Thyroid gland (tissue), 4 donors: ENCODE measurements at regions not wholly inside any gene's neighbourhood (a gene's known extent, or its start where the extent isn't known, plus 50 kb on each side); places are given as distances from the start of the nearest gene placed in this dataset.

Source experiments
- DNase-seq, 2 donors: peaks; one replicate each; pipeline ENCODE4 v3.0.0-alpha.2; 2019
- H3K27ac ChIP-seq, 3 donors: fragments of 200-600 bp; sonication (generic); 1 replicate in 2 of 3; 2 replicates in 1 of 3; pipeline ENCODE4 v1.5.1; 2016 to 2019; ENCODE audit warnings: mild to moderate bottlenecking in 1 of 3, moderate library complexity in 1 of 3
- H3K27me3 ChIP-seq: fragments of 200-600 bp; sonication (generic); one replicate; pipeline ENCODE4 v1.5.1; 2019
- H3K36me3 ChIP-seq, 2 donors: fragments of 200-600 bp; sonication (generic); one replicate each; pipeline ENCODE4 v1.5.1; 2016 to 2019
- H3K4me1 ChIP-seq, 2 donors: fragments of 200-600 bp; sonication (generic); one replicate each; pipeline ENCODE4 v1.5.1; 2017 to 2019
- H3K4me3 ChIP-seq, 3 donors: fragments of 200-600 bp; sonication (generic); replicated peaks in 1 of 3; 1 replicate in 2 of 3; 2 replicates in 1 of 3; pipeline ENCODE4 v1.5.1; 2016; ENCODE audit warnings: mild to moderate bottlenecking in 1 of 3
- H3K9me3 ChIP-seq: fragments of 200-600 bp; sonication (generic); one replicate; pipeline ENCODE4 v1.5.1; 2017
- POLR2A ChIP-seq, 2 donors: fragments of 450-650 bp; IDR thresholded peaks; one replicate each; pipeline ENCODE4 v1.6.1; 2017; ENCODE audit warnings: antibody characterized with exemption in 2 of 2, mild to moderate bottlenecking in 2 of 2, moderate library complexity in 1 of 2
- whole genome bisulfite sequencing, 2 donors: methylation state at CpG; one replicate each; pipeline ENCODE4 v1.1.5; 2017; 5-methylcytosine and 5-hydroxymethylcytosine counted together
- intact Hi-C: fragments of 100-400 bp; cut with DNase I; formaldehyde crosslinking; loops from one replicate; pipeline ENCODE4 v1.15.1; 2023
- TF ChIP-seq, protein P1 (sequence below), 6 experiments: fragments of 200-600 bp in 3 of 6; fragments of 450-650 bp in 3 of 6; sonication (generic) in 3 of 6; IDR thresholded peaks; one replicate each; pipeline ENCODE4 v1.5.1; 2016 to 2019; ENCODE audit warnings: antibody characterized with exemption in 6 of 6, mild to moderate bottlenecking in 2 of 6, inconsistent platforms in 1 of 6, moderate library complexity in 1 of 6

DNA sequence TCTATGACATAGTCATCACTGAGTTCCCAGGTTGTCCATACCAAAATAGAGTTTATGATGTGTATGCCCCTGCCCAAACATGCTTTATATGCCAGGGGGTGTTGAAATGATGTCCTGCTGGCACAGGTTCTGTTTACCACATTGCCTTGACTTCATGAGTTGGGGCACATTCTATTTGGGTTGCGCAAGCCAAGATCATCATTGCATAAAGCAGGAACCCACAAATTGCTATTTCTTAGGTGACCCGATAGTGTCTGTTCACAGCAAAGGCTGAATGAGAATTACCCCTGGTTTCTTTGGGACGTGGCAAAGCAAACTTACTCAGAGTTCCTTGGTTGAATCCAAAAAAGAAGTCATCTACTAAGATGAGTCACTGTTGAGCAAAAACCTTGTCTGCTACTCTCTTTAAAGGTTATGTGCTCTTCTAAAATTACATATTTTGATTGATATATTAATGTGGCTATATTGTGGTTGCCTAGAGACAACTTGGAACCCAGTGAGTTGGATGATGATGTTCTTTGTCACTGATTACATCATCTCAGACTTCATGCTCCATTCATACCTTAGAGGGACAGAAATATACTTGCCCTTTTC is 912.6 kb upstream of the SOX9 start:
- intact Hi-C loops = no loop called here
- no peak for TF ChIP-seq POLR2A (IDR thresholded peaks at IDR 0.05)
- TF ChIP-seq, protein P1, sequence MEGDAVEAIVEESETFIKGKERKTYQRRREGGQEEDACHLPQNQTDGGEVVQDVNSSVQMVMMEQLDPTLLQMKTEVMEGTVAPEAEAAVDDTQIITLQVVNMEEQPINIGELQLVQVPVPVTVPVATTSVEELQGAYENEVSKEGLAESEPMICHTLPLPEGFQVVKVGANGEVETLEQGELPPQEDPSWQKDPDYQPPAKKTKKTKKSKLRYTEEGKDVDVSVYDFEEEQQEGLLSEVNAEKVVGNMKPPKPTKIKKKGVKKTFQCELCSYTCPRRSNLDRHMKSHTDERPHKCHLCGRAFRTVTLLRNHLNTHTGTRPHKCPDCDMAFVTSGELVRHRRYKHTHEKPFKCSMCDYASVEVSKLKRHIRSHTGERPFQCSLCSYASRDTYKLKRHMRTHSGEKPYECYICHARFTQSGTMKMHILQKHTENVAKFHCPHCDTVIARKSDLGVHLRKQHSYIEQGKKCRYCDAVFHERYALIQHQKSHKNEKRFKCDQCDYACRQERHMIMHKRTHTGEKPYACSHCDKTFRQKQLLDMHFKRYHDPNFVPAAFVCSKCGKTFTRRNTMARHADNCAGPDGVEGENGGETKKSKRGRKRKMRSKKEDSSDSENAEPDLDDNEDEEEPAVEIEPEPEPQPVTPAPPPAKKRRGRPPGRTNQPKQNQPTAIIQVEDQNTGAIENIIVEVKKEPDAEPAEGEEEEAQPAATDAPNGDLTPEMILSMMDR (IDR thresholded peaks at IDR 0.05) = no peak

DNA sequence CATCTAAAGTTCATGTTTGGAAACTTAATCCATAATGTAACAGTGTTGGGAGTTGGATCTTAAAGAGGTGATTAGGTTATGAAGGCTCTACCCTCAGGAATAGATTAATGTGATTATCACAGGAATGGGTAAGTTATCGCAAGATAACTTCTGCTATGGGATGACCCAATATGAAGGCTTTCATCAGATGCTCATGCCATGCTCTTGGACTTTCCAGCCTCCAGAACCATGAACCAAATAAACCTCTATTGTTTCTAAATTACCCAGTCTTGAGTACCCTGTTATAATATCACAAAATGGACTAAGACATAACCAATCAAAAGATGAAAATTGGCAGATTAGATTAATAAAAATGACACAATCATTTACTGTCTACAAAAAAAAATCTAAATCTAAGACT is 906.9 kb upstream of the SOX9 start:
- no peaks in the 10 kb centered on the region for H3K4me1 ChIP-seq

More for the DNA sequence above, 912.6 kb upstream of the SOX9 start:
- H3K4me3 ChIP-seq = no peak overlapping the region
- H3K27ac ChIP-seq = no peak overlapping the region
- no peak for DNase-seq
- WGBS, 2 donors = 89 to 92% methylated on average over 3 of the region's 3 CpGs
- no peaks in the 10 kb centered on the region for H3K9me3 ChIP-seq
- H3K36me3 ChIP-seq = no peaks in the 10 kb centered on the region
- no peaks in the 10 kb centered on the region for H3K27me3 ChIP-seq
- no peaks in the 10 kb centered on the region for H3K4me1 ChIP-seq

DNA sequence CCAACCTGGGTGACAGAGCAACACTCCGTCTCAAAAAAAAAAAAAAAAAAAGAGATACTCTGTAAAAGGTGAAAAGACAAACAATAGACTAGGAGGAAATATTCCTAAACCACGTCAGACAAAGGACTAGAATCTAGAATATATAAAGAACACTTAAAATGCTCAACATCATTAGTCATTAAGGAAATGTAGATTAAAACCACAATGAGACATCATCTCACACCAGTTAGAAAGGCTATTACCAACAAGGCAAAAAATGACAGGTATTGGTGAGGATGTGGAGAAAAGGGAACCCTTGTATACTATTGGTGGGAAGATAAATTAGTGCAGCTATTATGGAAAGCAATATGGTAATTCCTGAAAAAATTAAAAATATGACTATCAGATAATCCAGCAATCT is 903.1 kb upstream of the SOX9 start:
- TF ChIP-seq, protein P1 (IDR thresholded peaks at IDR 0.05) = no peak
- no peak for TF ChIP-seq POLR2A (IDR thresholded peaks at IDR 0.05)
- WGBS, 2 donors = 89 to 93% methylated on average over 2 of the region's 2 CpGs

More for the DNA sequence above, 906.9 kb upstream of the SOX9 start:
- no peak overlapping the region for H3K27ac ChIP-seq
- no peak for DNase-seq
- H3K27me3 ChIP-seq = no peaks in the 10 kb centered on the region
- TF ChIP-seq POLR2A (IDR thresholded peaks at IDR 0.05) = no peak
- H3K36me3 ChIP-seq = no peaks in the 10 kb centered on the region
- no peaks in the 10 kb centered on the region for H3K9me3 ChIP-seq
- H3K4me3 ChIP-seq = no peak overlapping the region
- WGBS, 2 donors = 92 to 100% methylated on average over 1 of the region's 1 CpG
- intact Hi-C loops = no loop called here

DNA sequence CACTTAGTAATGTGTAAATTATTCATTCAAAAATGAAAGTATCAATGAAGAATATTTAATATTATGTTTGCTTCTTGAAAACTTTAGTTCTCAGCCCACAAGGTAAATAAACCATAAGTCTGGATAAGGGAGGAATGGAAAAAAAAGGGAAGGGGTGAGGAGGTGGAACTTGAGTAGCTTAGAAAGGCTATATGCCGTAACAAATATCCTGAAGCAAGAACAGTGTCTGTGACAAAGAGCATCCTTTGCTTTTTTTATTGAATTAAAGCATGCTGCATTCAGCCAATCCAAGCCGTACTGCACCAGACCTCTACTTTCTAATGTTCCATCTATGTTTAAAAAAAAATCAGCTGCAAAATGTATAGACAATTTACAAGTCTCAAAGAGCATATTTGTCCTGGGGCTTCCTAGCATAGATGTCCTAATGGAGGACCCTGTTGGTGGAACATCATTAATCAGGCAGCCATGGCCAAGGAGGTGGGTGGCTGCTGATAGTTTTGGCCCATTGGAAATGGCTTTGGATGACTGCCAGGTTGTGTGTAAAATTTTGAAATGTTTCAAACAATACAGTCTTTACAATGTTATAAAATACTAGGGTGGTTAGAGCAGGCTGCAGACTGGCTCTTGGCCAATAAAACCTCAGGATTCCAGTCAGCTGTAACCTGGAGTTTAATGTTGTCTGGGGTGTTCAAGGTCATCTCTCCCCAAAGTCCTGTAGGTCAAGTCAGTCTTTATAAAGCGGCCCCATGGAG is 895.8 kb upstream of the SOX9 start:
- WGBS, 2 donors = 73 to 75% methylated on average over 3 of the region's 3 CpGs
- no peaks in the 10 kb centered on the region for H3K27me3 ChIP-seq
- H3K4me1 ChIP-seq = no peaks in the 10 kb centered on the region
- DNase-seq = peak; percentile 17 to 23
- no peaks in the 10 kb centered on the region for H3K9me3 ChIP-seq
- intact Hi-C loops = no loop called here
- H3K27ac ChIP-seq = no peak overlapping the region
- no peaks in the 10 kb centered on the region for H3K36me3 ChIP-seq
- TF ChIP-seq POLR2A (IDR thresholded peaks at IDR 0.05) = no peak
- TF ChIP-seq, protein P1 (IDR thresholded peaks at IDR 0.05) = no peak
- H3K4me3 ChIP-seq = no peak overlapping the region

More for the DNA sequence above, 903.1 kb upstream of the SOX9 start:
- Histone ChIP-seq H3K27me3 (no peaks in the 10 kb centered on the region), H3K36me3 (no peaks in the 10 kb centered on the region), H3K4me1 (no peaks in the 10 kb centered on the region), H3K27ac (no peak overlapping the region), H3K4me3 (no peak overlapping the region), H3K9me3 (no peaks in the 10 kb centered on the region)
- DNase-seq = no peak
- intact Hi-C loops = no loop called here

DNA sequence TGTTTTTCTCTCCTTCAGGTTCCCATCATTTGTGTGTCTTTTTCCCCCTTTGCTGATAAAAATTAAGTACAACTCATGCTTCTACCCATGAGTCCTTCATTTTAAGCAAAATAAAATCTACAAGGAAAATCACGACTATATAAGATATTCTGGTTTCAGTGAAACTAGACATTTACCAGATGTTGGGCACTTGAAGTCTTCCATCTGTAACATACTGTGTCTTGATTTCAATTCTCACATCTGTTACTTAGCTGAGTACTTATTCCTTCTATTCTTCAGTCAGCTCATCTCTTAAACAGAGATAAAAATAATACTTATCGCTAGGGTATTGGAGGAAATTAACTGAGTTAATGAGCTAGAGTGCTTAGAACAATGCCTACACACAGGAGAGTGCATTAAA is 893.0 kb upstream of the SOX9 start:
- WGBS, 2 donors = 84 to 85% methylated on average over 2 of the region's 2 CpGs

More for the DNA sequence above, 893.0 kb upstream of the SOX9 start:
- no peaks in the 10 kb centered on the region for H3K27me3 ChIP-seq
- H3K4me1 ChIP-seq = no peaks in the 10 kb centered on the region
- H3K36me3 ChIP-seq = no peaks in the 10 kb centered on the region
- intact Hi-C loops = no loop called here
- TF ChIP-seq, protein P1 (IDR thresholded peaks at IDR 0.05) = no peak
- TF ChIP-seq POLR2A (IDR thresholded peaks at IDR 0.05) = no peak
- H3K9me3 ChIP-seq = no peaks in the 10 kb centered on the region
- no peak for DNase-seq
- no peak overlapping the region for H3K27ac ChIP-seq
- H3K4me3 ChIP-seq = no peak overlapping the region
